MM.1S (cell line): ENCODE measurements at regions not wholly inside any gene's neighbourhood (a gene's known extent, or its start where the extent isn't known, plus 50 kb on each side); places are given as distances from the start of the nearest gene placed in this dataset.

Source experiments
- EZH2 ChIP-seq: fragments of 300-600 bp; sonication (generic); optimal IDR thresholded peaks from 2 replicates; pipeline ENCODE3; 2017; ENCODE audit warnings: low read depth, mild to moderate bottlenecking, antibody characterized with exemption, low read length, mixed read lengths
- EZH2phosphoT487 ChIP-seq: fragments of 300-600 bp; sonication (generic); IDR thresholded peaks from 2 replicates; pipeline ENCODE4 v1.6.1; 2018; ENCODE audit warnings: antibody characterized with exemption, low read length
- TF ChIP-seq, protein P1 (sequence below): fragments of 300-600 bp; sonication (generic); IDR thresholded peaks from 2 replicates; pipeline ENCODE4 v1.5.1; 2016; ENCODE audit warnings: antibody characterized with exemption, low read length, mixed read lengths

DNA sequence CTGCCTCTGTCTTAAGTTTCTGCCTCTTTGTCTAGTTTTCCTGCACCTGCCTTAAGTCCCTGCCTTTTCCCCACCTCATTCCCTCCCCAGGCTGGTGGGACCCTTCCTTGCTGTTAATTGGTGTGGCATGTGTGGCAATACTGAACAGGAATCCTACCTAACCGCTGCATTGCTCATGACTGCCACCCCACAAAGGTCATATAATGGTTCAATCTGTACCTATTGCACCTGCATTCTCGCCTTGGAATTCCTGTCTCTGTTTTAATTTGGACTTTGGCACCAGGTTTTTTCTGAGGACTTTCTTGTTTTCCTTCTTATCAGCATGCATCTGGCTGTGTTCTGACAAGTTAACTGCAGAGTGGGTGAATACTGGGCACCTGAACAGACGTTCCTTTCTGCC lies 966.2 kb upstream of the TMEM132C start:
- TF ChIP-seq, protein P1, sequence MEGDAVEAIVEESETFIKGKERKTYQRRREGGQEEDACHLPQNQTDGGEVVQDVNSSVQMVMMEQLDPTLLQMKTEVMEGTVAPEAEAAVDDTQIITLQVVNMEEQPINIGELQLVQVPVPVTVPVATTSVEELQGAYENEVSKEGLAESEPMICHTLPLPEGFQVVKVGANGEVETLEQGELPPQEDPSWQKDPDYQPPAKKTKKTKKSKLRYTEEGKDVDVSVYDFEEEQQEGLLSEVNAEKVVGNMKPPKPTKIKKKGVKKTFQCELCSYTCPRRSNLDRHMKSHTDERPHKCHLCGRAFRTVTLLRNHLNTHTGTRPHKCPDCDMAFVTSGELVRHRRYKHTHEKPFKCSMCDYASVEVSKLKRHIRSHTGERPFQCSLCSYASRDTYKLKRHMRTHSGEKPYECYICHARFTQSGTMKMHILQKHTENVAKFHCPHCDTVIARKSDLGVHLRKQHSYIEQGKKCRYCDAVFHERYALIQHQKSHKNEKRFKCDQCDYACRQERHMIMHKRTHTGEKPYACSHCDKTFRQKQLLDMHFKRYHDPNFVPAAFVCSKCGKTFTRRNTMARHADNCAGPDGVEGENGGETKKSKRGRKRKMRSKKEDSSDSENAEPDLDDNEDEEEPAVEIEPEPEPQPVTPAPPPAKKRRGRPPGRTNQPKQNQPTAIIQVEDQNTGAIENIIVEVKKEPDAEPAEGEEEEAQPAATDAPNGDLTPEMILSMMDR = no peak
- no peak for TF ChIP-seq EZH2
- TF ChIP-seq EZH2phosphoT487 = no peak
